ENCODE measurements at regions not wholly inside any gene's neighbourhood (a gene's known extent, or its start where the extent isn't known, plus 50 kb on each side); places are given as distances from the start of the nearest gene placed in this dataset.
A peak's percentile ranks its signal among the peaks of the same experiment; 100 is the strongest.

DNA sequence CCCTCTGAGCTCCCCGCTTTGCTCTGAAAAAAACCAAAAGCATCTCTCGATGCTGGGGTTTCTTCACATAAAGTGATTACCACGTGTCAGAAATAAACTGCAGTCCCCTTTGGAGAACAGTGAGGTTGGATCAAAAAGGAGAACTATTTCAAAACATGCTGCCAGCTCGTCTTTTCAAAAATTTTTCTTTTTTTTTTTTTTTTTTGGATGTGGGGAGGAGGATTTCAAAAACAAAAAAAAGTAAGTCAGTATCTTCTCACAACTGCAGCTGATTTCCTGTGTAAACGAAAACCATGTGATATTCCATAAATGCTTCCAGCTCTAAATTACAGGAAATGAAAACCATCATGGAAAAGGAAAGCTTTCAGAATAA, 155.0 kb upstream of the LYZL2 start:
- no peaks in the 10 kb centered on the region for H3K79me2 ChIP-seq (ENCODE audit: insufficient read depth, low read length)
- H3K4me2 ChIP-seq (replicated peaks; ENCODE audit: extremely low read depth, low read length, poor library complexity, severe bottlenecking), result peak overlapping the region; percentile 99
- peak overlapping the region; percentile 73 for H3K9ac ChIP-seq (ENCODE audit: insufficient read depth, low read length, poor library complexity, severe bottlenecking)
- H3K9me3 Mint-ChIP-seq, result no peaks in the 10 kb centered on the region
- no peaks in the 10 kb centered on the region for H3K27me3 ChIP-seq (ENCODE audit: control insufficient read depth in 2 of 2, insufficient read depth in 2 of 2, low read length in 2 of 2)
- H3K27me3 Mint-ChIP-seq (ENCODE audit: low read depth in 3 of 3), result peaks cover 0 to 4% (median 0%) of the 10 kb centered on the region in 3 donors
- no peaks in the 10 kb centered on the region for H3K36me3 Mint-ChIP-seq
- H3K4me1 ChIP-seq (ENCODE audit: control insufficient read depth in 1 of 2, insufficient read depth in 2 of 2, low read length in 2 of 2), result peaks cover 24 to 31% of the 10 kb centered on the region in 2 donors
- H4K20me1 ChIP-seq (ENCODE audit: insufficient read depth, low read length), result no peaks in the 10 kb centered on the region
- intact Hi-C loops (cut with micrococcal nuclease), result loop anchor here (2.0 to 10.0 kb wide), 2 partner anchors 990 to 1024 kb away; no protein-coding TSS in a partner anchor
- WGBS (ENCODE audit: insufficient coverage), result 0% methylated on average over 1 of the region's 5 CpGs
- peak in 1 of 3 donors; percentile 15 for DNase-seq
- peak overlapping the region; percentile 98 for H2AFZ ChIP-seq (ENCODE audit: insufficient read depth, low read depth, low read length, poor library complexity, severe bottlenecking)
- H3K4me3 ChIP-seq (replicated peaks in 1 of 3; ENCODE audit: low read depth in 2 of 3, low read length in 3 of 3), result peak overlapping the region; percentile 52 to 95 (median 91)
- H3K4me3 Mint-ChIP-seq, result peak overlapping the region; percentile 79 to 94
- no peaks in the 10 kb centered on the region for H3K36me3 ChIP-seq (replicated peaks in 1 of 2; ENCODE audit: control insufficient read depth in 1 of 2, insufficient read depth in 2 of 2, low read length in 2 of 2)
- peaks cover 28% of the 10 kb centered on the region for H3K4me1 Mint-ChIP-seq
- peak overlapping the region in 1 of 2 donors; percentile 60 for H3K27ac ChIP-seq (ENCODE audit: low read depth in 1 of 2, low read length in 2 of 2)
- TF ChIP-seq, protein P1, sequence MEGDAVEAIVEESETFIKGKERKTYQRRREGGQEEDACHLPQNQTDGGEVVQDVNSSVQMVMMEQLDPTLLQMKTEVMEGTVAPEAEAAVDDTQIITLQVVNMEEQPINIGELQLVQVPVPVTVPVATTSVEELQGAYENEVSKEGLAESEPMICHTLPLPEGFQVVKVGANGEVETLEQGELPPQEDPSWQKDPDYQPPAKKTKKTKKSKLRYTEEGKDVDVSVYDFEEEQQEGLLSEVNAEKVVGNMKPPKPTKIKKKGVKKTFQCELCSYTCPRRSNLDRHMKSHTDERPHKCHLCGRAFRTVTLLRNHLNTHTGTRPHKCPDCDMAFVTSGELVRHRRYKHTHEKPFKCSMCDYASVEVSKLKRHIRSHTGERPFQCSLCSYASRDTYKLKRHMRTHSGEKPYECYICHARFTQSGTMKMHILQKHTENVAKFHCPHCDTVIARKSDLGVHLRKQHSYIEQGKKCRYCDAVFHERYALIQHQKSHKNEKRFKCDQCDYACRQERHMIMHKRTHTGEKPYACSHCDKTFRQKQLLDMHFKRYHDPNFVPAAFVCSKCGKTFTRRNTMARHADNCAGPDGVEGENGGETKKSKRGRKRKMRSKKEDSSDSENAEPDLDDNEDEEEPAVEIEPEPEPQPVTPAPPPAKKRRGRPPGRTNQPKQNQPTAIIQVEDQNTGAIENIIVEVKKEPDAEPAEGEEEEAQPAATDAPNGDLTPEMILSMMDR (IDR thresholded peaks at IDR 0.05), result no peak
- H3K9me3 ChIP-seq (replicated peaks in 1 of 2; ENCODE audit: control insufficient read depth in 1 of 2, insufficient read depth in 1 of 2, low read length in 2 of 2), result no peaks in the 10 kb centered on the region
- peak overlapping the region in 2 of 7 donors; percentile 1 to 10 for H3K27ac Mint-ChIP-seq

DNA sequence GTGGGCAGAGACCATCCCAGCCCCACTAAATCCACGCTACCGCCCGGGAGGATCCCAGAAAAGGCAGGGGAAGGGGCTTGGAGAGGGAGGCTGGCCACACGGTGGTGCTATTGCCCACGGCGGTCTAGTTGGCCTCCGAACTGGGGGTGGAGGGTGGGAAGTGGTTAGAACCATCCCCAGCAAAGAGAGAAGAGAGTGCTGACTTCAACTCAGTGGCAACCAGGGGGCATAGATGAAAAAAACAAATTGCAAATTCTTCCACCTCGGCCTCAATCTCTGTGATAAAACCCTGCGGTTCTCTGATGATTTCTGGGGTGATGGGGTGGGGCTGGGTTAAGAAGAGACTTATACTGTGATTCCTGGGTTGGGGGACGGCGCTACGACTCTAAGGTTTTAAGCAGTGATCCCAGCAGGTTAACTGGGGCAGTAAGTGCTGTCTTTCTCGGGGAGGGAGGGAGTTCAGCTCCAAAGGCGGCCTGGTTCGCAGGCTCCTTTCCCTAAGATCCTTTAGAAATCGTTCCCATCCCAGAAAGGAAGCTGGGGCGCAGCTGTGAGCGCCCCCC, 154.5 kb upstream of the LYZL2 start:
- Histone ChIP-seq H3K27me3 (ENCODE audit: control insufficient read depth in 2 of 2, insufficient read depth in 2 of 2, low read length in 2 of 2) (no peaks in the 10 kb centered on the region), H3K4me1 (ENCODE audit: control insufficient read depth in 1 of 2, insufficient read depth in 2 of 2, low read length in 2 of 2) (peaks cover 24 to 31% of the 10 kb centered on the region in 2 donors), H3K36me3 (replicated peaks in 1 of 2; ENCODE audit: control insufficient read depth in 1 of 2, insufficient read depth in 2 of 2, low read length in 2 of 2) (no peaks in the 10 kb centered on the region), H2AFZ (ENCODE audit: insufficient read depth, low read depth, low read length, poor library complexity, severe bottlenecking) (peak overlapping the region; percentile 98), H3K4me2 (replicated peaks; ENCODE audit: extremely low read depth, low read length, poor library complexity, severe bottlenecking) (peak overlapping the region; percentile 99), H3K79me2 (ENCODE audit: insufficient read depth, low read length) (no peaks in the 10 kb centered on the region), H3K9me3 (replicated peaks in 1 of 2; ENCODE audit: control insufficient read depth in 1 of 2, insufficient read depth in 1 of 2, low read length in 2 of 2) (no peaks in the 10 kb centered on the region), H3K27ac (ENCODE audit: low read depth in 1 of 2, low read length in 2 of 2) (no peak overlapping the region), H3K4me3 (replicated peaks in 1 of 3; ENCODE audit: low read depth in 2 of 3, low read length in 3 of 3) (peak overlapping the region; percentile 52 to 95 (median 91)), H4K20me1 (ENCODE audit: insufficient read depth, low read length) (no peaks in the 10 kb centered on the region), H3K9ac (ENCODE audit: insufficient read depth, low read length, poor library complexity, severe bottlenecking) (peak overlapping the region; percentile 73)
- 0% methylated on average over 5 of the region's 18 CpGs for WGBS (ENCODE audit: insufficient coverage)
- peak; percentile 58 to 71 (median 70) for DNase-seq
- intact Hi-C loops (cut with micrococcal nuclease), result loop anchor here (2.0 to 10.0 kb wide), 3 partner anchors 299 to 1025 kb away; no protein-coding TSS in a partner anchor
- H3K36me3 Mint-ChIP-seq, result no peaks in the 10 kb centered on the region
- TF ChIP-seq, protein P1 (IDR thresholded peaks at IDR 0.05), result peak; percentile 88
- peaks cover 0 to 4% (median 0%) of the 10 kb centered on the region in 3 donors for H3K27me3 Mint-ChIP-seq (ENCODE audit: low read depth in 3 of 3)
- peaks cover 30% of the 10 kb centered on the region for H3K4me1 Mint-ChIP-seq
- H3K27ac Mint-ChIP-seq, result peak overlapping the region in 4 of 7 donors; percentile 13 to 84 (median 22)
- peak overlapping the region; percentile 79 to 94 for H3K4me3 Mint-ChIP-seq
- H3K9me3 Mint-ChIP-seq, result no peaks in the 10 kb centered on the region

Data from CD14-positive monocyte (primary cell).